ENCODE measurements at regions not wholly inside any gene's neighbourhood (a gene's known extent, or its start where the extent isn't known, plus 50 kb on each side); places are given as distances from the start of the nearest gene placed in this dataset.

- DNase-seq, result no peak
Observed at GRCh38 chr20:51216850-51217249, 193.9 kb upstream of the KCNG1 start.

GRCh38 chr20:51212816-51213215 is 189.9 kb upstream of the KCNG1 start:
- DNase-seq, result no peak

DNA sequence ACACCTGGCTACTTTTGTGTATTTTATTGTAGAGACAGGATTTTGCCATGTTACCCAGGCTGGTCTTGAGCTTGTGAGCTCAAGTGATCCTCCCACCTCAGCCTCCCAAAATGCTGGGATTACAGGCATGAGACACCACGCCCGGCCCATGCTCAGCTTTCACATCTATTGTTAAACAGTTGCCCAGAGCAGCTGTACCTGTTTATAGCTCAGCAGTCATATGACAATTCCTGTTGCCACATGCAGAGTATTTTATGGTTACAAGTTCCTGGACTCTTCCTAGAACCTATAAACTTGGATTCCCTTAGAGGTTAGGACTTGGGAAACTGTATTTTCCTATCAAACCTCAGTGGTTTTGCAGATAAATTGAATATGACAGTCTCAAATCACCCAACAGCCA is 188.3 kb upstream of the KCNG1 start:
- no peak for DNase-seq

DNA sequence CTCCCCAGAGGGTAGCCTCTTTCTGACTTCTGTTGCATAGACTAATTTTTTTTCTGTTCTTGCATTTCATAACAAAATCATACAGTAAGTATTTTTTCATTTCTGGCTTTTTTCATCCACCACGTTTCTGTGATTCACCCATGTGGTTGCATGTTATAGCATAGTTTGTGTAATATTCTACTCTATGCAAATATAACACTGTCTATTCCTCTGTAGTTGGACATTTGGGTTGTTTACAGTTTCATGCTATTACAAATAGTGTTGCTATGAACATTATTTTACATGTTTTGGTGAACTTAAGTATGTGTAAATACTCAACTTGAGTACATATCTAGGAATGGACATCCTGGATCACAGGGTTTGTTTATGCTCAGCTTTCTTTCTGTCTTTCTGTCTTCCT is 187.2 kb upstream of the KCNG1 start:
- DNase-seq, result no peak

- DNase-seq, result no peak
Observed at GRCh38 chr20:51208162-51208561, 185.3 kb upstream of the KCNG1 start.

- DNase-seq, result no peak
Observed at GRCh38 chr20:51206032-51206662, 183.2 kb upstream of the KCNG1 start.

DNA sequence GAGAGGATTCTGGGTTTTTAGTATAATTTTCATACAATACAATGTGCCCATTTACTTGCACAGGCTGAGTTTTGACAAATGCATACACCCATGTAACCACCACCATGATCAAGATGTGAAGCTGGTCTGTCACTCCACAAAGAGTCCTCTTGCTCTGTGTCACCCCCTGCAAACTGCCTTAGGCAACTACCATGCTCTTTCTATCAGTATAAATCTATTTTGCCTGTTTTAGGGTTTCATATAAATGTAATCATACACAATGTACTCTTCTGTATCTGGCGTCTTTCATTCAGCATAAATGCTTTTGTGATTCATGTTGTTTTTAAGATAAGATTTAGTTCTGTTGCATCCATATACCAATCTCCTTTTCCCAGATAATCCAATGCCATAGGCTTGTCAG is 181.9 kb upstream of the KCNG1 start:
- DNase-seq, result no peak

DNA sequence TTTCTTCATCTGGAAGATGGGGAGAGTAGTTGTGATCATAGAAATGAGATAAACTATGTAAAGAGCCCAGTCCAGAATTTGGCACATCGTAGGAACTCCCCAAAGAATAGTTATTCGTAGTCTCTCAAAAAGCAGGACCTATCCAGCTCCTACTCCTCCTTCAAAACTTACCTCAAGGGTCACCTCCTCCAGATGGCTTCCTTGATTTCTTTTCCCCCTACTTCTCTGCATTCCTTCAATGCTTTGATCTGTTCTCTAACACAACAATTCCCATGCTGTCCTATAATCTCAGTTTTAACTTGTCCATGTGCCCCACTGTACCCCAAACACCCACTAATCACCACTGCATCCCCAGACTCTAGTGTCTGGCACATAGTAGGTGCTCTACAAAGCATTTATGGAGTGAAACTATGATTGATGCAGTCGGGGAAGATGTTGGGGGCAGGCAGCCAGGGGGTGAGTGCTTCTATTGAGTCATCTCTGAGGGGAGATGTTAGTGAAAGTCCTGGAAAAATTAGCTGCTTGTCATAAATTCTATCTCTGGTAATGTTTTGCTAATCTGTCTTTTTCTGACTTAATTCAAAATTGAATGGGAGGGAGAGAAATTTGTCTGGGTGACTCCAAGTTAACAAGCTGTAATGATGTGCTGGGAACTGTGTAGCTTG is 181.3 kb upstream of the KCNG1 start:
- DNase-seq, result no peak

- no peak for DNase-seq
Observed at GRCh38 chr20:51202304-51202703, 179.4 kb upstream of the KCNG1 start.

DNA sequence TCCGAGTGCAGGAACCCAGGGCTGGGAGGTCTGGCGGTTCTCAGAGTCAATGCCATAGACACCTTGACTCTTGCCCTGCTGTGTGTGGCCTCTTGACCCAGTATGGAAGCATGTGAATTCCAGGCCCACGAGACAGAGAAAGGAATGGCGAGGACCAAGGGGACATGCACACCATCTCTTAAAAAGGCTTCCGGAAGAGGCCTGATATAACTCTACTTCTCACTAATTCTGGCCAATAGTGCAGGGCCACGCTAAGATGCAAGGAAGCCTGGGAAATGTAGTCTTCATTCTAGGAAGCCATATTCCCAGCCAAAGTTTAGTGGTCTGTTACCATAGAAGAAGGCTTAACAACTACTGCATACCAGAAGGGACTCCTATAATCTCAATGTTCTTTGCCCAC is 177.0 kb upstream of the KCNG1 start:
- DNase-seq, result no peak

DNA sequence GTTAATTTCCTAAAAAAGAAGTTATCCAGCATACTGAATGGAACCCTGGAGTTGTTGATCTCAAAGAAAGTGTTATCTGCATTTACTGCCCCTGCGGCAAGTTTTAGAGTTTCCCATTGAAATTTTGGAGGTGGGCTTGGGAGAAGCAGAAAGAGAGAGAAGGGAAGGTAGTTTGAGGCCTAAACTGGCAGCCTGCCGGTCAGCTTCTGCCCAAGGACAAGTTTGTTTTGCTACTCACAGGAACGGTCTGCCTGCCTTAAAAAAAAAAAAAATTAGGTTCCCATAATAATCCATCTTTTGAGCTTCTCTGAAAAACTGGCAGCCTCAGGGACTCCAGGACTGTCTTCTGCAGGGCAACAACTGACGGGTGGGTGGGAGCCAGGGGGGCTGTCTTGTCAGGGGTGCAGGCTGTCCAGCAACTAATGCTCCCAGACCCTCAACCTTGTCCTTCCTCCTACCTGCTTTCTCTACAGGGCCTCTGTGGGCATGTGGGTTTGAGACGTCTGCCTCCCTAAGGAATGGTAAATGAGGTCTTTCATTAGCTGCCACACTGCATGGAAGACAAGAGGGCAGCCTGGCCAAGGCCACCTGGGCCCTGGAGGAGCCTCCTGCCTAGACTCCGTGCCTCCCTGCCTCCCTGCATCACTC is 176.1 kb upstream of the KCNG1 start:
- DNase-seq, result no peak

GRCh38 chr20:51198238-51198637 is 175.3 kb upstream of the KCNG1 start:
- no peak for DNase-seq

DNA sequence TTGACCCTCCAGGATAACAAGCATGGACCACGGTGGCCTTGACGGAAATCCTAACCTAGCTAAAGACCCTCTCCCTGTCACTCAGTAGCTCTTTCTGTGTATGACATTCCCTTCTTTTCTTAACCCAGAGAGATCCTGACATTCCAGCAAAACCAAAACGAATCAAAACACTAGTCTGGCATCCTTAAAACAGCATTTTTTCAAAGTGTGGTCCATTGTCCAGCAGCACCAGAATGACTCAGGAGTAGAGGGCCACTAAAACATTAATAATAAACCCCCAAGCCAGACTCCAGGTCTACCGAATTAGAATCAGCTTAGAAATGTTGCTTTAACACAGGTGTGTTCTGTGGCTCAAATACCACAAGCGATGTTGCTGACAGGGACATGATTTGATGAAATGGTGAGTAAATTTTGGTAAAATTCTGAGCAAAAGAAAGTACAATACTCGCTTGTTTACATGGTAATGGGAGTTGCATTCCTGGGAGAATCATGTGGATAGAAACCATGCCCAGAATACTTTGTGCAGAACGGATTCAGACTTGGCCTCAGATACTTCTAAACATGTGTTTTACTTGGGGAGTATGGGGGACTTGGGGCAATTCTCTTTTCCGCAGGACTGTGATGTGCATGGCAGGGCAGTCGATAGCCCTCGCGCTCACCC is 174.2 kb upstream of the KCNG1 start:
- no peak for DNase-seq

- no peak for DNase-seq
Observed at GRCh38 chr20:51195990-51196389, 173.1 kb upstream of the KCNG1 start.

- no peak for DNase-seq
Observed at GRCh38 chr20:51195419-51195901, 172.6 kb upstream of the KCNG1 start.

DNA sequence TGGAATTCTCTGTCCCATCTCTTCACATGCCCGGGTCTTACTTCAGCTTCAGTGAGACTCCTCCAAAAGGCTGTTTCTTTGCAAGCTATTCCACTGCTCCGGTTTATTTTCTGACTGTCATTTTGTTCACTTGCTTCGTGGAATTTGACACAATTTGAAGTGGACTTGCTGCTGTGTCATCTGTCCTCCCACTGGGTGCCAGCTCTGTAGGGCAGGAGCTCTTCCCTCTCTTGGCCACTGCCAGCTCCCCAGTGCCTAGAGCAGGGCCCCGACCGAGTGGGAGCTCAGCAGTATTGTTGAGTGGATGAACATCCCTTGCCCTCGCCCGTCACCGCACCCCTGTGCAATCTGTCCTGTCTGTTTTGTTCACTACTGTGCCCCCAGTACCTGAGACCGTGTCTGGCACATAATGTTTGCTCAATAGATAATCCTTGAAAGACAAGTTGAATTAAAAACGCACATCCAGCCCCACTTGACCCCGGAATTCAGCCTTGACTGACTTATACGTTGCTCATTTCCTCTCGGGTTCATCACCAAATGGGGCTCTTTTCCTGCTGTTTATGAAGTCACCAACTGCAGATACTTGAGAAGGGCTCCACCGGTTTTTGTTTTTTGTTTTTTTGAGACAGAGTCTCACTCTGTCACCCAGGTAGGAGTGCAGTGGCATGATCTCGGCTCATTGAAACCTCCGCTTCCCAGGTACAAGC is 170.3 kb upstream of the KCNG1 start:
- DNase-seq, result no peak

DNA sequence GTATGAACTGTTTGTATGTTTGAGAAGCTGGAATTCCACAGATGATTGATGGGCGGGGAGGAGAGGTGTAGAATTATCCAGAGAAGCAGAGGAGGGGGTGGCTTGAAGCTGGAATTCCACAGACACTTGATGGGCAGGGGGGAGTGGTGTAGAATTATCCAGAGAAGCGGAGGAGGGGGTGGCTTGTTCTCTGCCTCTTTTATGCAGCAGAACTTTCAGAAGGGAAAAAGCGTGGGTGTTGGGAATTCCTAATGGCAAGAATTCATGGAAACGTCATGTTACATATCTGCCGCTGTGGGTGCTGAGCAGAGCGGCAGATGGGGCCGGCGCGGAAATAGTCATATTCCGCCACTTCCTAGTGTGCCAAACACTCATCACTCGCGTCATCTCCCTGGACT is 167.9 kb upstream of the KCNG1 start:
- no peak for DNase-seq

DNA sequence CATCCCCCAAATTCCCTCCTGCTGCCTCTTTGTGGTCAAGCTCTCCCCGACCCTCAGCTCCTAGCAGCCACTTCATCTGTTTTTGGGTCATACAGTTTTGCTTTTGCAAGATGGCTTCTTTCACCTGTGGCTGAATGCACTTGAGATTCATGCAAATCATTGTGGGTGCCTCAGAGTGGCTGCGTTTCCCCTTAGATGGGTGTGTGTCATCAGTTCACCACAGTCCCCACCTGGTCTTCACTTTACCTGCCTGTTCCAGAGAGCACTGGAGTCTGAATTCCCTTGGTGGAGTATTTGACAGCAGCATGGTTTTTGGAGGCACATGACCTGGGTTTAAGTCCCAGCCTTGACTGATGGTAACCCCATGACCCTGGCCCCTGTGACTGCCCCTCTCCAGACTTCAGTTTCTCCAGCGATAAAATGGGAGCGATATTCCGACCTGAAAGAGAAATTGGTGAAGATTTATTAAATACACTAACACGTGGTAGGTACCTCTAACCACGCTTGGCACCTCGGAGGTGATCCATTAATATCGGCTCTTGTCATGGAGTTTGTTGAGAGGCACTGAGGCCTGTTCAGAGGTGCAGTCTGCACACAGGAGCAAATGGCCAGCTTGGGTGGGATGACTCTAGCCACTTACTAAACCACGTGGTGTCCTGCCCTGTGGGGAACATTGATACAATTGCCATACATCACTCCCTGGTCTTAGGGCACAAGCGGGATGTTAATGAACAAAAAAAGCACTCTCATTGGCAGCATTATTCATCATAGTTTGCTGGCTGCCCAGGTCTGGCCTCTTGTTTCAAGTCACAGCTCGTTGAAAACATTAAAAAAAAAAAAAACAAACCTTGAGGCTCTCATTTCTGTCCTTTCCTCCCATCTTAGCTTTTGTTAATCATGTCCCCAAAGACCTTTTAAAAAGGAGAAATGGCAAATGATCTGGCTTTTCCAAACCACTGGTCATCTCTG is 167.2 kb upstream of the KCNG1 start:
- DNase-seq, result no peak

DNA sequence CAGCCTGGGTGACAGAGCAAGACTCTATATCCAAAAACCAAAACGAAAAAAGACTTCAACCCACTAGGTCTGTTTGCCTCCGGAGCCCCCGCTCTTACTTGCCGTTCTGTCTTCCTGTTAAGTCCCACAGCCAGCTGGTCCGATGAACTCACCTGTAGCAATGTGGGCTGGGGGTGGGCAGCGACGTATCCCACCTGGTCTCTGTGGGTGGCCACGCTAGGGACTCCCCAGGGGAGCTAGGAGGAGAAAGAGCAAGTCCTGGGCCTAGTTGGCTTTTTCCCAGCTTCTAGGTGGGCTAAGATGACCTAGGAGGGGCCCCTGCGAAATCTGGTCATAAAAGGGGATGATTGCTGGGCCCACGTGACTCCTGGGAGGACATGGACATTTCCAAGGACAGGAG is 166.0 kb upstream of the KCNG1 start:
- DNase-seq, result no peak

- no peak for DNase-seq
Observed at GRCh38 chr20:51187261-51187660, 164.4 kb upstream of the KCNG1 start.

GRCh38 chr20:51185861-51186260 is 163.0 kb upstream of the KCNG1 start:
- no peak for DNase-seq

DNA sequence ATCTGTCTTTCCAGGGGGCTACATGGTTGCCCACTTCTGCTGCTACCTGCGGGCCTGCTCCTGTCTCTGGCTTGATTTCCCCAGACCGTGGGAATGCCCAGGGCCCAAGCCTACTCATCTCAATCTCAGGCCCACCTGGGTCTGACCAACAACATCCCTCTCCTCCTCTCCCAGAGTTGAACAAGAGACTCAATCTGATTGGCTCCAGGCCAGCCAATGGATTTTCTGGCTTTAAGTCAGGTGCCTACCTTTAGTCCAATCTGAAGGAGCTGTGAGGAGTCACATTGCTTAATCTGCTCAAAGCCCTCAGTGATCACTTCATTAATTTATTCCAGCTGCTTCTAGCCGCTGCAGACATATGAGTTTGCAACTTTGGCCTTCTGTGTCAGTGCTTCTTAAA is 162.4 kb upstream of the KCNG1 start:
- DNase-seq, result no peak

Measured in NCI-H1092 treated with DMSO at 0.1 percent for 48 hours (cell line).